Epithelial cell of esophagus (primary cell): ENCODE measurements at regions not wholly inside any gene's neighbourhood (a gene's known extent, or its start where the extent isn't known, plus 50 kb on each side); places are given as distances from the start of the nearest gene placed in this dataset.

Source experiments
- DNase-seq: peaks from one replicate; pipeline ENCODE4 v3.0.0; 2010; ENCODE audit warnings: low read depth
- H3K4me3 ChIP-seq: 2 replicates; pipeline ENCODE4 v1.5.1; 2011; ENCODE audit warnings: mild to moderate bottlenecking, low read length, control low read depth
- CTCF ChIP-seq: IDR thresholded peaks from 2 replicates; pipeline ENCODE4 v1.5.1; 2011; ENCODE audit warnings: low read depth, mild to moderate bottlenecking, low read length, control low read depth, inconsistent platforms; ENCODE audit not compliant: insufficient read depth; ENCODE audit errors: missing control alignments

- no peak overlapping the region for H3K4me3 ChIP-seq
- DNase-seq, result no peak
- TF ChIP-seq CTCF, result no peak
Measured at GRCh38 chr7:32242436-32242835, 172.2 kb upstream of the PDE1C start.

- DNase-seq, result no peak
- H3K4me3 ChIP-seq, result no peak overlapping the region
- TF ChIP-seq CTCF, result no peak
Measured at GRCh38 chr7:32241636-32242035, 171.4 kb upstream of the PDE1C start.

GRCh38 chr7:32239764-32240163, 169.6 kb upstream of the PDE1C start:
- no peak for DNase-seq
- no peak overlapping the region for H3K4me3 ChIP-seq
- no peak for TF ChIP-seq CTCF

- TF ChIP-seq CTCF, result no peak
- no peak overlapping the region for H3K4me3 ChIP-seq
- DNase-seq, result no peak
Measured at GRCh38 chr7:32228601-32229000, 158.4 kb upstream of the PDE1C start.

GRCh38 chr7:32227746-32228145, 157.5 kb upstream of the PDE1C start:
- H3K4me3 ChIP-seq, result no peak overlapping the region
- no peak for TF ChIP-seq CTCF
- DNase-seq, result no peak

- no peak for TF ChIP-seq CTCF
- DNase-seq, result peak; percentile 51
- H3K4me3 ChIP-seq, result no peak overlapping the region
Measured at GRCh38 chr7:32224276-32224675, 154.1 kb upstream of the PDE1C start.

GRCh38 chr7:32223721-32224120, 153.5 kb upstream of the PDE1C start:
- no peak overlapping the region for H3K4me3 ChIP-seq
- no peak for TF ChIP-seq CTCF
- DNase-seq, result peak; percentile 6
